GM12892 (cell line): ENCODE measurements at regions not wholly inside any gene's neighbourhood (a gene's known extent, or its start where the extent isn't known, plus 50 kb on each side); places are given as distances from the start of the nearest gene placed in this dataset.
"Not testable (repeated sequence)": the region's sequence is repeated elsewhere in the genome, so short reads cannot be mapped to it uniquely, and the experiment has no call there.

Experiments
- DNase-seq: peaks from one replicate; pipeline ENCODE4 v3.0.0; 2011; ENCODE audit not compliant: insufficient read length
- FAIRE-seq: peaks from 2 replicates; lab custom pipeline; 2011; peaks lifted over from hg19 to GRCh38; lab: Jason Lieb, UNC
- POLR2A ChIP-seq: IDR thresholded peaks from 2 replicates; pipeline ENCODE4 v1.6.1; 2011; ENCODE audit warnings: low read depth, low read length, control low read depth
- POLR2AphosphoS5 ChIP-seq: IDR thresholded peaks from 2 replicates; pipeline ENCODE4 v1.6.1; 2011; ENCODE audit warnings: low read depth, low read length, control low read depth
- TAF1 ChIP-seq: IDR thresholded peaks from 2 replicates; pipeline ENCODE4 v1.6.1; 2011; ENCODE audit warnings: low read depth, mild to moderate bottlenecking, control low read depth, low read length, borderline replicate concordance

DNA sequence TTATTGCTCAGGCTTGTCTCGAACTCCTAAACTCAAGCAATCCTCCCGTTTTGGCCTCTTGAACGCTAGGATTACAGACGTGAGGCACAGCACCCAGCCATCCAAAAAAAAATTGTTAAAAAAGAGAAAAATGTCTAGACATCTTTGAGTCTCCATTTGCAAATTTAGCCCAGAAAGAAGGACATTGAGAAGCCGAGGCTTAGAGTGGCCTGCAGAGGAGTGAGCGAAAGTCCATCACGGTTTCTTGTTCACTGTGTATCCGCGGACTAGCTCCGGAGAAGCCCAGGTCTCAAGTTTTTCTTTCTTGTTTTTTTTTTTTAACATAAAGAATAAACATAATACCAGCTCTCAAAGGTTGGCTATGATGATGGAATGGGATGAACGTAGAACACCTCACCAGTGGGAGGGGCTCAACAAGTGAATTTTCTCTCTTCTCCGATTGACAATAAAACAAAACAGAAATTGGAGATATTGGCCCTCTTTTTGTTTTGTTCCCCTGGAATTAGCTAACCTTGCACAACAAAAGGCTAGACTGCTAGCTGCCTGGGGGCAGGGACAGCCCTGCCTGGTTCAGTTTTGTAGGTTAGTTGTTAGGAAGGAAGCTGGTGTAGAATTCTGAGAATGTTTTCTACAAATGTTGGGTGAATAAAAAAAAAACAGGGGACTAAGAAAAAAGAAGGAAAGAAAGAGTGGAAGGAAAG is 163.4 kb downstream of the MYCN start:
- no peak for FAIRE-seq
- no peak for DNase-seq
- TF ChIP-seq TAF1 (no peak), POLR2AphosphoS5 (no peak), POLR2A (no peak)

DNA sequence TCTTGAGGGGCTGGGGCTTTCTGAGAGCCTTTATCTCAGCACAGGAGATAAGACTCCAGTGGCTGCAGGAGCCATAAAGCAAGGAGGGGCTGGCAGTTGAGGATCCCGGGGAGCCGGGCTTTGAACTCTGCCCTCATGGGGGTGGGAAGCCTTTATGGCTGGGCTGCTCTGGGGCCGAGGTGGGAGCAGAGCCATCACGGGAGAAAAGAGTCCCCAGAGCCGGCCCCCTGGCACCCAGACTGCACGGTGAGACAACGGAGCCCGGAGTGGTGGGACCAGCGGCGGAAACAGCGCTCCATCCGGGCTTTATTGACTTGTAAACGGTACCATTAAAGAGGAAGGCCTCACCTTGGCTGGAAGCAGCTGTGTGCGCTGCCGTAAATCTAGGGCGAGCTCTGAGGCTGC is 162.6 kb downstream of the MYCN start:
- FAIRE-seq (no peak), DNase-seq (no peak)
- TF ChIP-seq POLR2A, result no peak
- TF ChIP-seq TAF1, result no peak
- no peak for TF ChIP-seq POLR2AphosphoS5

DNA sequence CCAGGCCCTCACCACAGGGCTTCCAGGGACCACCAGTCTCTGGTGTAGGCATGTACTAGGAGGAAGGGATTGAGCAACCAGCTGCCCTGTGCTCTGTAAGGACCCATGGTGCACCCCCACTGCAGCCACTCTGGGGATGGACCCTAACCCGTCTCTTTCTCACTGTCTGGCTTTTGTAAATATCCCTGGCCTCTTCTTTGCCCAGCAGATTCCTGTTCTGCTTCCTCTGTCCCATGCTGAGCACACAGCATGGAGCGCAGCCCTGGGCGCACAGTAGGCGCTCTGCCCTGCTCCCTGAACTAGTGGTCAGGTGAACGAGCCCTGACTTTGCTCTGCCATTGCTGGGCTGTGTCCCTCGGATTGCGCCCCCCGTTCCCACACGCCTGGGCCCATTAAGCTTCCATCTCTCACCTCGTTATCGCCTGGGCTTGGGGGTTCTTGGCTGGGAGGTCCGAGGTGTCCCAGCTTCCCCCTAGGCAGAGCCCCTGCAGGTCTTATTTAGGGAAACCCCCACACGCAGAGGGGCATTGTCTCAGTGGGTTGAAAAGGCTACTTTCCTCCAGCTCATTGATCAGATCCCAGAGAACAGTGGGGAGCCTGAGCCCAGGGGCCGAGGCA is 162.1 kb downstream of the MYCN start:
- FAIRE-seq (no peak), DNase-seq (no peak)
- TF ChIP-seq TAF1 (no peak), POLR2A (no peak), POLR2AphosphoS5 (no peak)

DNA sequence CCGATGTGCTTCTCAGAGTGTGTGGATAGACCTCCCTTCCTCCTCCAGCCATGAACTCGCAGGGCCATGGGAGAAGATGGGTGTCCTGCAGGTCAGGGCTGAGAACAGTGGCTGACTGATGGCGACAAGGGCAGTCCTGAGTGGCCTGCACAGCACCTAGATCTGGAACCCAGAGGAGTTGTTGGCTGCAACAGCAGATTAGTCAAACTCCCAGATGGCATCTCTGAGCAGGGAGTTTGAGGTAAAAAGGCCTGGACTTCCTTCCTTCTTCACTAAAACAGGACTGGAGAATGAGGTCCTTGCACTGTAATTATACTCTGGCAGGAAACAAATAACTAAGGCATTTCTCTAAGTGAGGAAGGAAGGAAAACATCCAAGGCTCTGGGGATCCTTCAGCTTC is 160.8 kb downstream of the MYCN start:
- FAIRE-seq (no peak), DNase-seq (no peak)

DNA sequence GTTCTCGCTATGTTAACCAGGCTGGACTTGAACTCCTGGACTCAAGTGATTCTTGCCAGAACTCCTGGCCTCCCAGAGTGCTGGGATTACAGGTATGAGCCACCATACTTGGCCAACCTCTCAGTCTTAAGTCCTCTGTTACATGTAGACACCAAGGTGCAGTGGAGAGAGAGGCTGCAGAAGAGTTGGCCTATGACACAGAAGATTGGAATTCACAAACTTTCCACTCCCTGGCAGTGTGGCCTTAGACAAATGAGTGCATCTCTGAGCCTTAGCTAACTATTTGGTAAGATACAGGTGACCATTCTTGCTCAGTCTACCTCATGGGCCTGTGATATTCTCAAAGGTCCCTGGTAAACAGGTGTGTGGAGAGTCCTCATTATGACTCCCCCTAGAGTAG is 159.7 kb downstream of the MYCN start:
- TF ChIP-seq POLR2A, result no peak
- TF ChIP-seq TAF1, result no peak
- TF ChIP-seq POLR2AphosphoS5, result no peak
- DNase-seq (no peak), FAIRE-seq (no peak)

More for the DNA sequence above, 160.8 kb downstream of the MYCN start:
- TF ChIP-seq TAF1, result no peak
- TF ChIP-seq POLR2A, result no peak
- no peak for TF ChIP-seq POLR2AphosphoS5

DNA sequence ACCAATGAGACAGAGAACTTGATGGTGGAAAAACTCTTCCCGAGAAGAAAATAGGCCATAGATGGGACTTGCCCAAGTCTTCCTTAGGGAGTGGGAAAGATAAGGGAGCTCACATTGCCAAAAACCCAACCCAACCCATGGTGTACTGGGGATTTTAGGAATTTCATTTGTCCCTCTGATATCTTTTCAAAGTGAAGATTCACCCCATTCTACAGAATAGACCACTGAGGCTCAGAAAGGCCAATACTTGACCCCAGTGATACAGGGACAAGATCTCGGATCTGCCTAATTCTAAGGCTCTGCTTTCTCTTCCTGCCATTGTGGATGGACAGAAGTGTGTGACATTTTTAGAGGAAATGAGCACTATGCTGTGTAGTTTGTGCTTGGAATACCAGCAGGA is 159.0 kb downstream of the MYCN start:
- no peak for TF ChIP-seq POLR2A
- no peak for TF ChIP-seq TAF1
- no peak for TF ChIP-seq POLR2AphosphoS5
- FAIRE-seq (no peak), DNase-seq (no peak)

DNA sequence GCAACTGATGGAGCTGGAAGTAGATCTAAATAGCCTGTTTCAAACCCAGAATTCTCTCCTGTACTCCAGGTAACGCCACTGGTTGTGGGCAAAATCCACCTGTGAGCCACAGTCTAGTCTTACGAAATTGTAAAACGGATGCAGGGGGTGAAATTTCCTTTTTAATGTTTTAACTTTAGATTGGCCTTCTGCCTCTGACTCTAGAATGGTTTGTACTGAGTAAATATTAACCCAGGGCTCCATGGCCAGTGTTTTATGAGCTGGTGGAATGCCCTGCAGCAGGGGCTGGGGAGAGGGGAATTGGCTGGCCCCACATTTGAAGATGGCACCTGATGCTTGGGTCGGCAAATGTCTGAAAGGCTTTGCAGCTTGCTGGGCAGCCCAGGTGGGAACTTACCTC is 156.6 kb downstream of the MYCN start:
- FAIRE-seq (no peak), DNase-seq (no peak)
- TF ChIP-seq POLR2AphosphoS5 (no peak), POLR2A (no peak), TAF1 (no peak)

DNA sequence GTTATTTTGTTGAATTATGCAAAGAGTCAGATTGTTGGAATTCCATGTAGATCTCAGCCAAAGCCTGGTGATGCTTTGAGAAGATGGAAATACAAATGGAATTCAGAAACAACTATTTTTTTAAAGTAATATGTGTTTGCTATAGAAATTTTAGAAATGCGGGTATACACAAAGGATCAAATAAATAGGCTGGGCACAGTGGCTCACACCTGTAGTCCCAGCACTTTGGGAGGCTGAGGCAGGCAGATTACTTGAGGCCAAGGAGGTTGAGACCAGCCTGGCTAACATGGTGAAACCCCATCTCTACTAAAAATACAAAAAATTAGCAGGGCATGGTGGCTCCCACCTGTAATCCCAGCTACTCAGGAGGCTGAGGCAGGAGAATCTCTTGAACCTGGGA is 155.1 kb downstream of the MYCN start:
- FAIRE-seq, result not testable (repeated sequence)

DNA sequence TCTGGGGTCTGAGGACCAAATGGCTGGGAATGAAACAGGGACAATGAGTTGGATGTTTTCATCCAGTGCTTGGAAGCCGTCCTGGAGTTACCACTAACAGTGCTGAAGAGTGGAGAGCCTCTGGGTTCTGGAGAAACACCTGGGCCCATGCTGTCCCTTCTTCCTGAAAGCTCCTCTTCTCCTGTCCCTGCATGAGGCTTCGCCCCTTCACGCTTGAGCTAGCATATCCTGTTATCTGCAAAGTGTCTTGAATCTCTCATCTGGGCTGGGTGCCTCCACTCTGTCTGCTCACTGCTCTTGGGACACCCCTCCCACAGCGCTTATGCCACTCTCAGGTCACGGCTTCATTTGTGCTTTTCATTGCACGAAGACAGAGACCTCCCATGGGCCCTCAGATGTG is 154.5 kb downstream of the MYCN start:
- no peak for DNase-seq

More for the DNA sequence above, 155.1 kb downstream of the MYCN start:
- DNase-seq, result not testable (repeated sequence)

DNA sequence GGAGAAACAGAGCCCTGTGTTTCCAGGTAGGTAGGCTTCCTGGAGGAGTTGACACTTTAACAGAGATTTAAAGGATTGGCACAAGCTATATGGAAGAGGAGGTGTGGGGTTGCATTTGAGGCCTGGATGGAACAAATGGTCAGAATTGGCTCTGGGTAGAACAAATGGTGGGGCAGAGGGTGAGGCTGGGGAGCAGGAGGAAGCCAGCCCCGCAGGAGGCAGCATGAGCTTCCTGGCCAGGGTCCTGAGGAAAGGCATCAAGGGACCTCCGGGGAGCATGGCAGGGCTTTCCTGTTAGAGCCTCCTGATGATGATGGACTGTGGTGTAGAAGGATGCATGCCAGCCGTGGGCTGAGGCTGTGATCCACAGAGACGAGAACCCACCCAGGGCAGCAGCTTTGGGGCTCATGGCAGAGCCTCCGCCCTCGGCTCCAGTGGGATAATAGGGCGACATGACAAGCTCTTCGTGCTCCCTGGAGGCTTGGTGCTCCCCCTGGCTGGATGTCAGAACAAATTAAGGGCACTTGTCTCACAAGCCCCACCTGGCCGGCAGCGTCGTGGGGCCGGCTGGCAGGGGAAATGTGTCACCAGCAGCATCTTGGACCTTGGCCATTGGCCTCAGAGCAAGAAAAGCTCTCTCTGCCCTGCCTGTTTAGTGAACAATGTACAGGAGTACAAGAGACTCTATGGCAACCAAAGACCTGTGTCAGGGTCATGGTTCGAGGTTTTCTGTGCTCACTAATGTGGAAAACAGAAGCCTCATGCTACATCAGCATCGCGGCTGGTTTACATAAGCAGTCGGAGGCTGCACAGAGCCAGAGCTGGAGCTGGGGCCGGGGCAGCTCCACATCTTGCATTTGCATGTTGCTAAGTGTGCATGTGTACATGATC is 153.5 kb downstream of the MYCN start:
- TF ChIP-seq POLR2A, result no peak
- TF ChIP-seq TAF1, result no peak
- TF ChIP-seq POLR2AphosphoS5, result no peak
- FAIRE-seq (no peak), DNase-seq (no peak)

More for the DNA sequence above, 154.5 kb downstream of the MYCN start:
- TF ChIP-seq POLR2AphosphoS5 (no peak), POLR2A (no peak), TAF1 (no peak)
- no peak for FAIRE-seq

DNA sequence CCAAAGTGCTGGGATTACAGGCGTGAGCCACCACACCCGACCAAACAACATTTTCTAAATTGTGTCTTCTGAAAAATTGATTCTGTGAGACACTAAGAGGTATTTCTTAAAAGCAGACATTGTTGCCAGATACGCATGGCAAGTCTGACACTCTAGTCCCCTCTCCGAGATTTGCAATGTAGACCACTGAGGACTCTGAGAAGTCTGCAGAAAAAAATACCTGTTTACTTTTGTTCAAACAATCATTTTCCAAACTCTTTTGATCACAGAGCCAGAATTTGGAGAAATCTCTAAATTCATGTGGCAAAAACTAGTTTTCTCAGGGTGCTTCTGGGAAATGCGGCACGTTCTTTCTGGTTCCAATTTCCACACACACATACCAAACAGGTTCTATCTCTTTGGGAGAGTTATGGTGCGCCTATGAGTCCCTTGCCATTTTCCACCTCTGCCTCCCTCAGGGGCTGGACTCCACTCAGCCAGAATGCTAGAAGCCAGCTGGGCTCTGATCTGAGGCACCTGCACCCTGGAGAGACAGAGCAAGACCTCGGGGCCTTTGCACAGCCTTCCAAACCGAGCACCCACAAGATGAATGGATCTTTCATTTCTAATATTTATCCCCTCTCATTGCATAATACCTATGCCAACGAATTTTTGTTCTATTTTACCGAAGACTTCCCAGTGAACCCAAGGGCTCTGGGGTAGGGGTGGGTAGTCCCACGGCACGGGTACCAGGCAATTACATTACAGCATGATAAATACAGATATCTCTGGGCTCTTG is 152.7 kb downstream of the MYCN start:
- no peak for DNase-seq
- no peak for FAIRE-seq
- TF ChIP-seq POLR2AphosphoS5 (no peak), POLR2A (no peak), TAF1 (no peak)
